SK-N-DZ (cell line): ENCODE measurements at regions not wholly inside any gene's neighbourhood (a gene's known extent, or its start where the extent isn't known, plus 50 kb on each side); places are given as distances from the start of the nearest gene placed in this dataset.

ENCODE experiments used
- DNase-seq: peaks from one replicate; pipeline ENCODE4 v3.0.0-alpha.2; 2015; ENCODE audit warnings: low spot score

DNA sequence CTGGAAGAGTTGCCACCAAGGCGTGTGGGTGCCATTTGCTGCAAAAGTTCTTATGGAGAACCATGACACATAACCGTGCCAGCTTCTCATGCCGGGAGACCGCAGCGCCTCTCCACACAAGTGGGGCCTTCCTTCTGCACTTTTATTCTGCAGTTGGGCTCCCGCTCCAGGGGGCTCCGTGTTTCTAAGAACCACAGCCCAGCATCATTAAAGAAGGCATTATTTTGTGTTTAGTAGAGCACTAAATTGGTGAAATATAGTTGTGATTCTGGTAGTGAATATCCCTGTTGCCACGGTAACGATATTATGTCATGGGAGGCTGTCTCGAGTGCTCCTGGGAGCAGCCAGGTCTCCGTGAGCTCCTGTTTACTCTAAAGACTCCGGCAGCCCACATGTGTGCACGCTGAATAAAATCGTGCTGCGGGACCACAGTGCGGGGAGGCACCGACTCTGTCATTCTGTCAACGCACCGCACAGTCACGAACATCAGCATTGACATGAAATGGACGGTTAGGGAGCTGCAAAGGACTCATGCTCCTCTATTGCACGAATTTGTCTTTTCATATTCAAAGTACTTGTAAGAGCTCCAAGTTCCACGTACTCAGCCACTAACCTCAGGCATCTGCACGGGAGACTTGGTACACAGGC is 68.8 kb upstream of the PITRM1 start:
- no peak for DNase-seq

DNA sequence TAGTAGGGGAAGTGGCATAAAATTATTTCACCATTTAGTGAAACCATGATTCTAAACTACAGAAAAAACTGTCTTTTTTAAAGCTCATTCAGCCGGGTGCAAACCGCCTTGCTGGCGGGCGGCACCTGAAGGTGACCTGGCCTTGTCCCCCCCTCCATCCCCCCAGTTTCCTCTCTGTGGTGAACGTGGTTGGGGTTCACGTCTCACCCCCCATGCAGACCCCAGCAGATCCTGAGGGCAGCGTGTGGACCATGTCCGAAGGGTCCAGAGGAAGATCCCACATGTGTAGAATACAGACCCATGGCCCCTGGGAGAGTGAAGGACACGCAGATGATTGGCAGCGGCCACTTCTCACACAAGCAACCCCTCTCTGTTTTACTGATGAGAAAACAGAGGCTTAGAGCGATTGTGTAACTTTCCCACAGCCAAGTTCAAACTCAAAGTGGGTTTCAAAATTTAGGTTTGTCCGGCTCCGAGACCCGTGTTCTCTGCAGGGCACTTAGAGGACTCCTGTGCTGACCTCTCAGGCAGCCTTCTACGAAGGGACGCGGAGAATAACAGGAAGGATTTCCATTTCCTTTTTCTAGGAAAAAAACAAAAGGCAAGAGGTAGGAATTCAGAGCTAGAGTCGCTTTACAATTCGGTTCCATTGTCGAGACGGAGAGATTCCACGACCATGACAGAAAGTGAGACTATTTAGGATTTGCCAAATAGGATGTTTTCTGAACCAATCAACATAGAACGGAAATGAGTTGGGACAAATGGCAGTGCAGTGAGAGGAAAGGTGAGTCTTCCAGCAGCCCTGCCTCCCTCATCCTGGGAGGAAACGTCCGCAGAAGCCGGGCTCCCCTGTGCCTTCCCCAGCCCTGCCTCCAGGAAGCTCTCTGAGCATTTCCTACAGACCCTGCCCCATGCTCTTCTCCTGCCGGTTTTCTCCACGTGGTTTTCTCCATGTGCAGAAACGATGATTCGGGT is 67.6 kb upstream of the PITRM1 start:
- DNase-seq, result no peak

DNA sequence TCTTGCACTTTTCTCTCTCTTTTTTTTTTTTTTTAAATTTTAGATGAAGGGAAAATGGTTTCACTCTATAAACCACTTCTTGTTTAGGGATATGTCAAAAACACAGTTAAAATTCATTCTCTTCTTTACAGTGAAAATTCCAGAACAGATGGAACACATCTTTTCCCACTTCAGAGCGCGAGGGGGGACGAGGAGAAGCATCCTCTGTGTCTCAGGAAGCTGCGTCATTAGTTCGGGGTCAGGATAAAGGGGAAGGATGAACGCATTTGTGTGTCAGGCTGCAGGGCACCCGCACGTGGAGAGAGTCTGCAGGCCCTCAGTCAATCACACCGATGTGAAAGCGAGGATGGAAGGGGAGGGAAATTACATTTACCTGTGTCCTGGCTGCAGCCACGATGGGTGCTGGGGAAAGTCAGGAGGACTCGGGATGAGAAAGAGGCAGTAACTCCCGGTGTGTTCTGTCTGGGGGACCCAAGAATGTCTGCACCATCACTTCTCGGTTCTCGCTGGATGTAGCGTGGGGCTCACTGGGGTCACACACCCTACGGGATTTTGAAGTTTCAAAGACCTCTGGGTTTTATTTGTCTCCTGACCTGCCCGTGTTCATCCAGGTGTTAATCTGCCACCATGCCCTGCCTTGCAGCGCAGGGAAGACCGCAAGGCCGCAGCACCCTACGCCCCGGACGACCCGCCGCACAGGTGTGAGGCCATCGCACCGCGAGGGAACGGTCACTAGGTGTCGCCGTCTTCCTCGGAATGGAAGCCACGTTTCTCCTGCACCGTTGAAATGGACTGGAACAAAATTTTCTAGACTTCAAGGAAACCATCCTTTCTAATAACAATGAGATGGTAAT is 66.7 kb upstream of the PITRM1 start:
- DNase-seq, result peak; percentile 36

DNA sequence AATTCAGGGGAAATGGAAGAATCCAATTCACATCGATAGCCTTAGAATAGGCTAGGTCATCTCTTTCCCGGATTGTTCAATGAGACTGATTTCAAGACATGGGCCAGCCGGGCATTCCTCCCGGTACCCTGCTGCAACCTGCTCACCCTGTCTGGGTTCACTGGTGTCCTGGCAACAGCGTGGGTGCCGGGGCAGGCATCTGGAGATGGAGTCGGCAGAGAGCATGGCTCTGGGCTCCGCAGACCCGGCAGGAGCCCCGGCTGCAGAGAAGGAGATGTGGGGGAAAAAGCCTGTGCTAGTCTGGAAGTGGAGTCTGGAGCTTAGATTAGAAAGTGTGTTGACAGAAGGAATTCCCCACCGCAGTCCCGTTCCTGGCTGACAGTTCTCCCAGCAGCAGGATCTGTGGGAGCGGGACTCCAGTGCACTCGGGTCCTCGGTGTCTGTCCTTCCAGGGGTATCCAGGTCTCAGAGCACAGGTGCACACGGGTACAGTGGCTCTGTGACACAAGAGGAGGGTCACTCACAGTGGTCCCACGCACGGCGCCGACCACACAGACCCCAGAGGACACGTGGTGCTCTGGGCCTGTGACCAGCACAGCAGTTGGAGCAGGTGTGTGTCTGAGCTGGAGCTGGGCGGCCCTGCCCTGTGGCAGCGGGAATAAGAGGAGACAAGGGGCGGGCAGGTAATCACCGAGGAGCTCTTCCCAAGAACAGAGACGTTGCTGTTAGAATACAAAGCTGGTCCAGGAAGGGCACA is 65.7 kb upstream of the PITRM1 start:
- DNase-seq, result no peak

DNA sequence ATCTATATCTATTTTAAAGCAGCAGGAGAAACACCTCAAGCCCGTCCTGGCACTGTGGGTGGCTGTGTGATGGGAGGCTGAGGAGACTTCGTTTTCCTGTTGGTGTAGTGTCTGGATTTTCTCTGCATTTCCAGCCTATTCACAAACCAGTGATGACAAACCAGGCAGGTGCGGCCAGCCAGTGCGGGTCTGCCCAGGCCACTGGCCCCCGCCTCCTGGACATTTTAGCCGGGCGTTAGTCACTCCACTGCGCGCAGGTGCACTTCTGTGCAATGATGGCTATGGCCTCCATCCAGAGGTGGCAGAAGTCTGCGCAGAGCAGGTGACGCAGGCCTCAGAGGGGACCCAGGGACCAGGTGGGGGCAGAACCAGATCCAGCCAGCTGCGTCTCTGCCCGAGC is 64.9 kb upstream of the PITRM1 start:
- no peak for DNase-seq

DNA sequence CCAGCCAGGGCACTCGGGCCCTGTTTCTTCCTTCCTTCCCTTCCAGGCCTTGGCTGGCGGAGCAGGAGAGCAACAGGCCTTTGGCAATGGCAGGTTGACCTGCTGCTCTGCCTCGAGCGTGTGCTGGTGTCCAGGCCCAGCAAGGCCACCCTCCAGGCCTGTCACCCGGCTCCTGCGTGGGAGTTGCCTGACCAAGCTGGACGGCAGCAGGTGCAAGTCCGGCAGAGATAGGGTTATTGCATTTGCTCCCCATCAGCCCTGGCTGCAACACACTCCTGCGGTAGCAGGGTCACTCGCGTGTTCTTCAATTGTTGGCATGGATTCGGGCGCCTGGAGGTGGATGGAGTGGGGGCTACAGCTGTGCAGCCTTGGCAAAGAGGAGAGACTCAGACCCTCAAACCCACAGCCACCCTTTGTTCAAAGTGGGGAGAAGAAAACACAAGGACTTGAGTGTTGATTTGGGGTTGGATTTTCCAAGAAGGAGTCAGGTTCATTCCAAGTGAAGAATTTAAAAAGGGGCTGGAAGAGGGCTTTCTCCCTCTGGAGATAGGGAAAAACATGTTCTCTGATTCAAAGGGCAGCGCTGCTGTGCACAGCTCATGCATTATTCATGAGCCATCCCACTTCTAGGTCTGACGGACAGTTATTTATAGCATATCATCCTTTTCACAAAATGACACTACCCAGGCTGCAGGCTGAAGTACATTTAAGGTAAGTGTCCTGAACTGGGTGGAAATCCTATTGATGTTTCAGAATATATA is 64.2 kb upstream of the PITRM1 start:
- DNase-seq, result no peak

DNA sequence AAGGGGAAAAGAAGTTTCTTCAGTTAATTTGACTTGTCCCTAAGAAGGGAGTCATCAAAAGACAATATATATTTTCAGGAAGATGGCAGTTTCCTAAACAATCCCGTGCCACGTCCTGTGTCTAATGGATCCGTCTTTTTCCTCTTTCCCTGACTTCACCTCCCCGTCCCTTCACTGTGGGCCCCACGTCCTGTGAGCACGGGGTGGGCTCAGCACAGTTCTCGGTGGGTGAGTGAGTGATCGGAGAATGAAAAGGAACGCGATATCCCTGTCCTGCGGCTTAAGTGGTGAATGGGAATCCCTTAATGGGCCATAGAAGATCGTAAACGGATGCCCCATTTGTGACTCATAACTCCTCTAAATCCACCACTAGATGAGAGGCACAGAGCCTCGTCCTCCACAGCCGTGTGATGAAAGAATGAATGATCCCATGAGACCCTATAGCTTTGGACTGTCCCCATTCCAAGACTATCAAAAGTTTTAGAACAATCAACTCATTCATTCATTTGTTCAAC is 63.5 kb upstream of the PITRM1 start:
- DNase-seq, result no peak

DNA sequence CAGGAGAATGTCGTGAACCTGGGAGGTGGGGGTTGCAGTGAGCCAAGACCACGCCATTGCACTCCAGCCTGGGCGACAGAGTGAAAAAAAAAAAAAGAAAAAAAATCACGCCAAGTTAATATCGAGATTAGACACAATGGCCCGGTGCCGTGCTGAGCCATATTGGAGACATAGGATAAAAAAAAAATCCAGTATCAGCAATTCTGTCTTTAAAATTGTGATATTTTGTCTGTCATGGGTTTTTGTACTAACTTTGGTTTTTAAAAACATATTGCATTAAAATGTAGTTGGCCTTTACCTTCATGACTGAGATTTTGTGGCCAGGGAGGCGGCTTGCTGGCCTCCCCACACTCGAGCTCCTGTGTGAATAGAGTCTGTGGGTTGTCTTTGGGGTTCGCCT is 62.8 kb upstream of the PITRM1 start:
- DNase-seq, result no peak

DNA sequence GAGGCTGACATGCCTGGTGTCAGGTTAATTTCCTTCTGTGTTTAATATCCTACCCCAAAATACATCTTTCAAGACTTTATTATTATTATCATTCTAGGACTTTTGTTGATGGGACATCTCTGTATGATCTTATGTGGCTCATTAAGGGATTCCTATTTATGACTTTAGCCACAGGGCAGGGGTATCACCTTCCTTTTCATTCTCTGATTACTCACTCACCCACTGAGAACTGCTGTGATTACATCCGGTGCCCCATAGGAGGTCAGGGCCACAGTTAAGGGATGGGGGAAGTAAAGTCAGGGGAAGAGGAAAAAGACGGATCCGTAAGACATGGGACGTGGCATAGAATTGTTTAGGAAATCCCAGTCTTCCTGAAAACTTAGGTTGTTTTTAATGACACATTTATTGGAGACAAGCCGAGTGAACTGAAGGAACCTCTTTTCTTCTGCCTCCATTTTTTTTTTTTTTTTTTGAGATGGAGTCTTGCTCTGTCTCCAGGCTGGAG is 61.0 kb upstream of the PITRM1 start:
- DNase-seq, result no peak

DNA sequence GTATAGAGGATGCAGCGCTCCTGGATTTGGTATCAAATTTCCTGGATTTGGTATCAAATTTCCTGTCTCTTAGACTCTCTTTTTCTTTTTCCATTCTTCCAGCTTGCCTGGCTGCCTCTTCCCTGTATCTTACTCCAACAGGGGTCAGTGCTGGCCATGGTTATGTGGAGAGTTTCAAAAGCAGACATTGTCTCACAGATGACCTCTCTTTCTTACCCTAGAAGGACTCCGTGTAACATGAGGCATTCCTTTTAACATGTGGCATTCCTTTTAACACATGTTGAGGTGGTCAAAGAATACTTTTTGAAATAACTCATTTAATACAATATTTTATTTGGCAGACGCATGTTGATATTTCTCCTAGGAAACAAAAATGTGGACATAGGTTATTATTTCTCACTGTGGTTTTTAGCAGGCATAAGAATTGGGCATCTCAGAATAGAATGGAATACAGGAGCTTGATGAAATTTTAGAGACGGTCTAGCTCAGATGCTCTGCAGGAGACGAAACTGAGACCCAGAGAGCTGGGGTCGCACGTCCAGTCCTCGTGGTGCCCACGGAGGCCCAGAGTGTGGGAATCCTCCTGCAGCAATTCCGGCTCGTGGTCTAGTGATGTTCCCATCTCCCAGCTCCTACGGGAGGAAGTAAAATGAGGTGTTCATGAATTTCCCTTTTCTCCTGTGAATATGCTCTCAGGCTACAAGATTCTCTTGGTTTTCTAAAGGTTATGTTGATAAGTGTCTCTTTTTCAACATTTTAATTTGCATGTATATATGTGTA is 59.6 kb upstream of the PITRM1 start:
- no peak for DNase-seq

DNA sequence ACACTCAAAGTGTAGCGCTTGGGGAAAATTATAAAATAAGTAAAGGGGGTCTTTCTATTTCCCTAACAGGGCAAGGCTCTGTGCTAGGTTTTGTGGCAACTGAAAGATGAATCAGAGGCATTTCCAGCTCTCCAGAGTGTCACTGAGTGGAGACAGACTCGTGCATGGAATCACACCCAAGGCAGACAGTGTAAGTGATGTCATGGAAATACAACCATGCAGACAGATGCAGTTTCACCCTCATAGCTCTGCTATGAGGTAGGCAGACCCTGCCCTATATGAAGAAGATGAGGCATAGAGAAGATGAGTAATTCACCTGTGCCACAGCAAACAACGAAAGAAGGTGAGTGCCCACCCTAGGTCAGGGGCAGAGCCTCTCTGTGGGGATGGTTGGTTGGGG is 57.2 kb upstream of the PITRM1 start:
- DNase-seq, result no peak

DNA sequence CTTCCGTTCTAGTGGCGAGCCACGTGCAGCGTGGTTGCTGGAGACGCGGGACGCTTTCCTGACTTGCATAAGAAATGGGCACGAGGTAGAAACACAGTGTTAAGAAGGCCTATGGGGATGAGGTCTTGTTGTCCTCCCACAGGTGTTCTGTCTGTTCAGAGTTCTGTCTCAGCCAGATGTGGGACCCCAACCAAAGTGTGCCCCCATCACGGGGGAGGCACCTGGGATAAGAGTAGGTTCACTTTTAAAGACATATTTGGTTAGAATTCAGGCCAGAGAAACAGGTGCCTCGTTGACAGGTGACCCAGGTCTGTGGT is 56.0 kb upstream of the PITRM1 start:
- DNase-seq, result no peak

DNA sequence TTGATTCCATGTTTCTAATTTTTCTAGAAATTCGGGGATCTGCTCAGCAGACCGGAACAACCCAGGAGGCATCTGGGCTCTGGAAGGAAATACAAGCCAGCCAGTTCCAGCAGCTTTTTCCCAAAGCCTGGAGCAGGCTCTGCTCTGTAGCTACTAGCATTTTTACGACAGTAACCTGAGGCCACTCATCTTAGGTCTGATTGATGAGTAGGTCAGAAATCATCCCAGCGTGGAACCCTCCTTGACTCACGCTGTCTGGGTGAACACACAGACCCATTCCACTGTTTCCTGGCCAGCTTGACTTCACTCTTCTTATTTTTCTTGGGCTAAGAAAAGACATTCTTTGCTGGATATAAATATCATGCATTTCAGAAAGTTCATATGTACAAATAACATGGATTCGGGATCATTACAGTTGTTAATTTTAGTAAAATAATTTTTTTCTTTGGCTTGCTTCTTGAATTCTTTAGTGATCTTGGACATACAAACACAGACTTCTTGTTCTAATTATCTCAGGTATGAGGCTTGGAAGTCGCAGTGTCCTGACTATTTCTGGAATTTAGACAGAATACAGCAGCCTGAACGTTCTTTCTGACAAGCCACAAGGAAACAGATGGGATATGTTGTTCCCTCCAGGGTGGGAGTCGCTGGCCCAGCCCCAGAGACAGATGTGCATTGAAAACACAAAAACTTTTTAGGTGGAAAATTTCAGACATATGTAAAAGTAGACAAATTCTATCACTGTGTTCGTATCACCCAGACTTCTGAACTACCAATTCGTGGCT is 54.6 kb upstream of the PITRM1 start:
- no peak for DNase-seq

DNA sequence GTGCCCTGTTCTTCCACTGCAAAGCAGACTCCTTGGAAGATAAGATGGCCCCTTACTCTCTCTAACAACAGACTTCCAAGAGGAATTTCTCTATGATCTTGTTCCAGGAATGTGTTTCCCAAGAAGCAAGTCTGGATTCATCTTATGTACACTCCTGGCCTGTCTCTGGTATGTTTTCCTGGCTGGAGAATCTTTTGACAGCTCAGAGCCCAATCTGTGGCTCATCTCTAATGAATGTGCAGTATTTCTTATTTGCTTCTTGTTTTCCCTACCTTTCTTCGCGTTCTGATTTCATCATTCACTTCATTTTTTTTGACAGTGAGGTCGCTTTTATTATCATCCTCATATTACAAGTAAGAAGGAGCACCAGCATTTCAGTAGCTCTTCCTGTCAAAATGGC is 53.0 kb upstream of the PITRM1 start:
- DNase-seq, result no peak

DNA sequence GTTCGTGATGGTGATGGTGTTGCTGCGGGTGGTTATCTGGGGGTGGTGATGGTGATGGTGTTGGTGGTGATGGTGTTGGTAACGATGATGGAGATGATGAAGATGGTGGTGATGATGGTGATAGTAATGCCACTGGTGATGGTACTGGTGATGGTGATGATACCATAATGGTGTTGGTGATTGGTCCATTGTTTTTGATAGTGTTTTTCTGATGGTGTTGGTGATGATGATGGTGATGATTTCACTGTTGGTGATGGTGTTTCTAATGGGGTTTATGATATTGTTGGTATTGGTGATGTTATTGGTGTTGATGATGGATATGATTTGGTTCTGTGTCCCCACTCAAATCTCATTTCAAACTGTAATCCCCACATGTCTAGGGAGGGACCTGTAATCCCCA is 51.7 kb upstream of the PITRM1 start:
- DNase-seq, result no peak

DNA sequence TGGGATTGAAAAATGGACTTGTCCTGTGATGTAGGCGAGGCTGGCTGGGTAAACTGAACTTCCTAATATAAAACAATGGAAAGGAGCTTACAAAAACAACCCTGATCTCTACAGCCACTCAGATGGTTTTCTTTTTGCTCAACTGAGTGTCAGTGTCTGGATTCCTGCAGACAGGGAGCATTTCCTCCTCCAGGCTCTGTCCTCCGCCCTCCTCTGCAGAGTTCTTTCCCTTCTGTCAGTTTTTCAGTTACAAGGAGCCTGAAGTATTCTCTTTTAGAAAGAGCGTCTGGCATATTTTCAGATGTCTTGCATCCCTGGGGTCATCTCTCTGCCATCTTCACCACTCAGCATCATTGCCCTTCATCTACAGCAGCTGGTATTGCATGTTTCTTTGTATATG is 50.0 kb upstream of the PITRM1 start:
- DNase-seq, result no peak
